Neural cell (in vitro differentiated cells): ENCODE measurements at regions not wholly inside any gene's neighbourhood (a gene's known extent, or its start where the extent isn't known, plus 50 kb on each side); places are given as distances from the start of the nearest gene placed in this dataset.

Source experiments
- EZH2 ChIP-seq: fragments of 200-600, 300-800 bp; shearing (Covaris generic), sonication (generic); IDR thresholded peaks from 2 replicates; pipeline ENCODE4 v1.6.1; 2014; ENCODE audit warnings: antibody characterized with exemption, low read length, borderline replicate concordance, mild to moderate bottlenecking; ENCODE audit not compliant: insufficient read depth, poor library complexity, severe bottlenecking
- RAD21 ChIP-seq: fragments of 450-650 bp; conservative IDR thresholded peaks from 2 replicates; pipeline ENCODE4 v1.6.1; 2014; ENCODE audit warnings: antibody characterized with exemption, mild to moderate bottlenecking, moderate library complexity
- TF ChIP-seq, protein P1 (sequence below): fragments of 450-650 bp; IDR thresholded peaks from 2 replicates; pipeline ENCODE4 v1.5.1; 2014; ENCODE audit warnings: antibody characterized with exemption, mild to moderate bottlenecking, moderate library complexity; ENCODE audit not compliant: poor library complexity, severe bottlenecking

DNA sequence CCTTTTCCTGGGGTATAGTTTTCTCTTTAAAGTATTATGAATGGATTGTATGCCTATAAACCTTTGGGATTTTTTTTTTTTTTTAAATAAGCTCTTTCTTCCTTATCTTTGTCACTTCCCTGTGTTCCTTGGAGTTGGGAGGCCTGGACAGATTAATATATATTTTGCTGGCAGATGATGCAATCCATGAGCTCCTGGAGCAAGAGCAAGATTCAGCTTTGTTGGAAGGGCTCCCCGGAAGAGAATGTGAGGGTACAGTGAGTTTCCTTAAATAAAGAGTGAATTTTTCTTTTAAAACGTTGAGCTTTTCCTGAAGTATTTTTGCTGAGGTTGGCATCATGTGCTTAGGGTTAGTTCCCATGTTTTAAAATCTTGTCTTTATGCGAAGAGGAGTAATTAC lies 98.7 kb upstream of the SLC28A3 start:
- TF ChIP-seq, protein P1, sequence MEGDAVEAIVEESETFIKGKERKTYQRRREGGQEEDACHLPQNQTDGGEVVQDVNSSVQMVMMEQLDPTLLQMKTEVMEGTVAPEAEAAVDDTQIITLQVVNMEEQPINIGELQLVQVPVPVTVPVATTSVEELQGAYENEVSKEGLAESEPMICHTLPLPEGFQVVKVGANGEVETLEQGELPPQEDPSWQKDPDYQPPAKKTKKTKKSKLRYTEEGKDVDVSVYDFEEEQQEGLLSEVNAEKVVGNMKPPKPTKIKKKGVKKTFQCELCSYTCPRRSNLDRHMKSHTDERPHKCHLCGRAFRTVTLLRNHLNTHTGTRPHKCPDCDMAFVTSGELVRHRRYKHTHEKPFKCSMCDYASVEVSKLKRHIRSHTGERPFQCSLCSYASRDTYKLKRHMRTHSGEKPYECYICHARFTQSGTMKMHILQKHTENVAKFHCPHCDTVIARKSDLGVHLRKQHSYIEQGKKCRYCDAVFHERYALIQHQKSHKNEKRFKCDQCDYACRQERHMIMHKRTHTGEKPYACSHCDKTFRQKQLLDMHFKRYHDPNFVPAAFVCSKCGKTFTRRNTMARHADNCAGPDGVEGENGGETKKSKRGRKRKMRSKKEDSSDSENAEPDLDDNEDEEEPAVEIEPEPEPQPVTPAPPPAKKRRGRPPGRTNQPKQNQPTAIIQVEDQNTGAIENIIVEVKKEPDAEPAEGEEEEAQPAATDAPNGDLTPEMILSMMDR = no peak
- no peak for TF ChIP-seq RAD21
- TF ChIP-seq EZH2 = no peak
